OCI-LY7 (cell line): ENCODE measurements at regions not wholly inside any gene's neighbourhood (a gene's known extent, or its start where the extent isn't known, plus 50 kb on each side); places are given as distances from the start of the nearest gene placed in this dataset.

Experiments used
- BruUV-seq: library from RNA; stranded (reverse); fragments of 400-500 nt; replicated peaks from 2 replicates; lab custom pipeline; 2021; lab: Mats Ljungman, UMichigan
- CTCF ChIA-PET: fragments of 300-600 bp; sonication (Branson Sonifier 250); formaldehyde crosslinking; loops from one replicate; lab custom pipeline; 2022; ENCODE audit warnings: antibody characterized with exemption; ENCODE audit not compliant: unreplicated experiment; lab: Charles Lee
- POLR2A ChIA-PET: fragments of 300-600 bp; sonication (Branson Sonifier 250); formaldehyde crosslinking; loops from one replicate; lab custom pipeline; 2022; ENCODE audit warnings: antibody characterized with exemption; lab: Charles Lee
- DNase-seq: peaks from one replicate; pipeline ENCODE4 v3.0.0-alpha.2; 2015; ENCODE audit warnings: low spot score
- H2AFZ ChIP-seq: fragments of 200-600 bp; sonication (generic), shearing (Covaris generic); 2 replicates; pipeline ENCODE4 v1.6.1; 2014; ENCODE audit warnings: mild to moderate bottlenecking, antibody characterized with exemption, low read length, moderate library complexity
- H3K27ac ChIP-seq: fragments of 200-600 bp; sonication (generic); 2 replicates; pipeline ENCODE4 v1.5.1; 2014; ENCODE audit warnings: mixed run types, low read depth, mild to moderate bottlenecking, moderate library complexity, low read length, inconsistent platforms; ENCODE audit not compliant: poor library complexity, severe bottlenecking
- H3K36me3 ChIP-seq: fragments of 200-600 bp; sonication (generic); 2 replicates; pipeline ENCODE4 v1.6.1; 2014; ENCODE audit warnings: mild to moderate bottlenecking, antibody characterized with exemption, low read length, moderate library complexity, mixed read lengths; ENCODE audit not compliant: insufficient read depth
- H3K4me1 ChIP-seq: fragments of 200-600 bp; sonication (generic); 2 replicates; pipeline ENCODE4 v1.5.1; 2014; ENCODE audit warnings: mild to moderate bottlenecking, low read length; ENCODE audit not compliant: insufficient read depth, poor library complexity, severe bottlenecking
- H3K4me2 ChIP-seq: fragments of 200-600 bp; sonication (generic); 2 replicates; pipeline ENCODE4 v1.6.1; 2014; ENCODE audit warnings: mild to moderate bottlenecking, low read length
- H3K4me3 ChIP-seq: fragments of 200-600 bp; sonication (generic); 2 replicates; pipeline ENCODE4 v1.5.1; 2014; ENCODE audit warnings: mild to moderate bottlenecking, low read depth, low read length; ENCODE audit not compliant: poor library complexity, severe bottlenecking
- H3K79me2 ChIP-seq: fragments of 200-600 bp; sonication (generic); 2 replicates; pipeline ENCODE4 v1.6.1; 2016; ENCODE audit warnings: low read depth, mild to moderate bottlenecking, low read length, moderate library complexity, mixed read lengths; ENCODE audit not compliant: insufficient read depth
- H3K9me2 ChIP-seq: fragments of 200-600 bp; sonication (generic); 2 replicates; pipeline ENCODE4 v1.6.1; 2016; ENCODE audit warnings: mild to moderate bottlenecking, low read length, mixed read lengths; ENCODE audit not compliant: insufficient read depth
- H3K9me3 ChIP-seq: fragments of 200-600 bp; sonication (generic); 2 replicates; pipeline ENCODE4 v1.6.1; 2014; ENCODE audit warnings: mild to moderate bottlenecking, mixed run types, low read length, mixed read lengths
- H4K20me1 ChIP-seq: fragments of 200-600 bp; sonication (generic); 2 replicates; pipeline ENCODE4 v1.6.1; 2014; ENCODE audit warnings: mild to moderate bottlenecking, antibody characterized with exemption, low read length, moderate library complexity, mixed read lengths; ENCODE audit not compliant: insufficient read depth
- EZH2phosphoT487 ChIP-seq: fragments of 200-600 bp; sonication (generic); IDR thresholded peaks from 2 replicates; pipeline ENCODE4 v1.6.1; 2018; ENCODE audit warnings: low read depth, borderline replicate concordance, mild to moderate bottlenecking, mixed run types, antibody characterized with exemption, low read length, moderate library complexity, mixed read lengths
- intact Hi-C: fragments of 100-400 bp; cut with micrococcal nuclease; formaldehyde crosslinking; loops from one replicate; pipeline ENCODE4 v1.10.0; 2022; ENCODE audit not compliant: unreplicated experiment
- TF ChIP-seq, protein P1 (sequence below): fragments of 200-600 bp; sonication (generic); conservative IDR thresholded peaks from 2 replicates; pipeline ENCODE4 v1.5.1; 2014; ENCODE audit warnings: mild to moderate bottlenecking, antibody characterized with exemption, low read length, moderate library complexity, mixed read lengths

DNA sequence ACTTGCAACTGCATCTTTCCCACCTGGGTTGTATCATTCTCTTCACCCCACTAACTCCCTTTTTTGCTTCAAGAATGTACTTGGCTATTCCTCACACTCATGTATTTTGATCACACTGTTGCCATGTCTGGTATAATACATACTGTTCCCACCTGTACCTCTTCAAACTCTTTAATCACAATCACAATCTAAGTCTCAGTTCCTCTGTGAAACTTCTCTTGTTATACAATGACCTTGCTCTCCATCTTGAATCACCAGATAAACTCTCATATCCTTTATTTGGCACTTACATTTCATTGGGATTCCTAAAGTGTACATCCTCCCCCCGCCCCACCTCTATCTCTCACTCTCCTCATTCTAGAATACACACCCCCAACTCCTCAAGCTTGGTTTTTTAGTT lies 516.0 kb upstream of the CHORDC1 start:
- CTCF ChIA-PET = no interaction called here
- H3K4me2 ChIP-seq = no peak overlapping the region
- POLR2A ChIA-PET = no interaction called here
- no peak overlapping the region for H3K27ac ChIP-seq
- H3K4me3 ChIP-seq = no peak overlapping the region
- H4K20me1 ChIP-seq = no peaks in the 10 kb centered on the region
- H3K36me3 ChIP-seq = no peaks in the 10 kb centered on the region
- H3K79me2 ChIP-seq = no peaks in the 10 kb centered on the region
- H3K9me2 ChIP-seq = no peaks in the 10 kb centered on the region
- TF ChIP-seq EZH2phosphoT487 = no peak
- TF ChIP-seq, protein P1, sequence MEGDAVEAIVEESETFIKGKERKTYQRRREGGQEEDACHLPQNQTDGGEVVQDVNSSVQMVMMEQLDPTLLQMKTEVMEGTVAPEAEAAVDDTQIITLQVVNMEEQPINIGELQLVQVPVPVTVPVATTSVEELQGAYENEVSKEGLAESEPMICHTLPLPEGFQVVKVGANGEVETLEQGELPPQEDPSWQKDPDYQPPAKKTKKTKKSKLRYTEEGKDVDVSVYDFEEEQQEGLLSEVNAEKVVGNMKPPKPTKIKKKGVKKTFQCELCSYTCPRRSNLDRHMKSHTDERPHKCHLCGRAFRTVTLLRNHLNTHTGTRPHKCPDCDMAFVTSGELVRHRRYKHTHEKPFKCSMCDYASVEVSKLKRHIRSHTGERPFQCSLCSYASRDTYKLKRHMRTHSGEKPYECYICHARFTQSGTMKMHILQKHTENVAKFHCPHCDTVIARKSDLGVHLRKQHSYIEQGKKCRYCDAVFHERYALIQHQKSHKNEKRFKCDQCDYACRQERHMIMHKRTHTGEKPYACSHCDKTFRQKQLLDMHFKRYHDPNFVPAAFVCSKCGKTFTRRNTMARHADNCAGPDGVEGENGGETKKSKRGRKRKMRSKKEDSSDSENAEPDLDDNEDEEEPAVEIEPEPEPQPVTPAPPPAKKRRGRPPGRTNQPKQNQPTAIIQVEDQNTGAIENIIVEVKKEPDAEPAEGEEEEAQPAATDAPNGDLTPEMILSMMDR = no peak
- no peaks in the 10 kb centered on the region for H3K9me3 ChIP-seq
- no peaks in the 10 kb centered on the region for H3K4me1 ChIP-seq
- no TSS peak for BruUV-seq
- no peak for DNase-seq
- intact Hi-C loops = no loop called here
- H2AFZ ChIP-seq = no peak overlapping the region

GRCh38 chr11:90737444-90738050 lies 514.7 kb upstream of the CHORDC1 start:
- Histone ChIP-seq H3K36me3 (no peaks in the 10 kb centered on the region), H3K9me2 (no peaks in the 10 kb centered on the region), H3K4me3 (no peak overlapping the region), H3K9me3 (no peaks in the 10 kb centered on the region), H3K27ac (no peak overlapping the region), H3K79me2 (no peaks in the 10 kb centered on the region), H3K4me2 (no peak overlapping the region), H2AFZ (no peak overlapping the region), H4K20me1 (no peaks in the 10 kb centered on the region), H3K4me1 (no peaks in the 10 kb centered on the region)
- intact Hi-C loops = no loop called here
- TF ChIP-seq EZH2phosphoT487 = no peak
- TF ChIP-seq, protein P1 = no peak
- ChIA-PET POLR2A (no interaction called here), CTCF (no interaction called here)
- BruUV-seq = no TSS peak
- DNase-seq = no peak

DNA sequence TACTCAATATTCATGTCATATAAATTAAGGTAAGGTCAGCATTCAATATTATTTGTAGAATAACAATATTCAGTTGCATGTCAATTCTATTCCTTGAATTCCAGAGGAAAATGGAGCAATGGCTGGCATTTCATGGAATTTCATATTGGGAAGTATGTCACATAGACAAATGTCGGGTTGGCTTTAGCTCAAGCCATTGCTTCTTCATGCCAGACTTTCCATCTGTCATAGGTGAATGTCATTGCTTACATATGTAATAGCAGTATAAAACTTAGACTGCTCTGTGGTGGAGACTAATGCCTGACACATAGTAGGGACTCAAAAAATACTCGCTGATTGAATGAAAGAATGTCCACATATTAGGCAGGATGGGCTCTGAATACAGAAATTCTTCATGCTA lies 509.6 kb upstream of the CHORDC1 start:
- Histone ChIP-seq H3K4me1 (no peaks in the 10 kb centered on the region), H3K4me2 (no peak overlapping the region), H2AFZ (no peak overlapping the region), H3K9me2 (no peaks in the 10 kb centered on the region), H3K4me3 (no peak overlapping the region), H4K20me1 (no peaks in the 10 kb centered on the region), H3K27ac (no peak overlapping the region), H3K36me3 (no peaks in the 10 kb centered on the region), H3K79me2 (no peaks in the 10 kb centered on the region), H3K9me3 (no peaks in the 10 kb centered on the region)
- no peak for DNase-seq
- BruUV-seq = no TSS peak
- intact Hi-C loops = no loop called here
- ChIA-PET POLR2A (no interaction called here), CTCF (no interaction called here)
- TF ChIP-seq, protein P1 = no peak
- TF ChIP-seq EZH2phosphoT487 = no peak
